ENCODE measurements at regions not wholly inside any gene's neighbourhood (a gene's known extent, or its start where the extent isn't known, plus 50 kb on each side); places are given as distances from the start of the nearest gene placed in this dataset.
A peak's percentile ranks its signal among the peaks of the same experiment; 100 is the strongest.

DNA sequence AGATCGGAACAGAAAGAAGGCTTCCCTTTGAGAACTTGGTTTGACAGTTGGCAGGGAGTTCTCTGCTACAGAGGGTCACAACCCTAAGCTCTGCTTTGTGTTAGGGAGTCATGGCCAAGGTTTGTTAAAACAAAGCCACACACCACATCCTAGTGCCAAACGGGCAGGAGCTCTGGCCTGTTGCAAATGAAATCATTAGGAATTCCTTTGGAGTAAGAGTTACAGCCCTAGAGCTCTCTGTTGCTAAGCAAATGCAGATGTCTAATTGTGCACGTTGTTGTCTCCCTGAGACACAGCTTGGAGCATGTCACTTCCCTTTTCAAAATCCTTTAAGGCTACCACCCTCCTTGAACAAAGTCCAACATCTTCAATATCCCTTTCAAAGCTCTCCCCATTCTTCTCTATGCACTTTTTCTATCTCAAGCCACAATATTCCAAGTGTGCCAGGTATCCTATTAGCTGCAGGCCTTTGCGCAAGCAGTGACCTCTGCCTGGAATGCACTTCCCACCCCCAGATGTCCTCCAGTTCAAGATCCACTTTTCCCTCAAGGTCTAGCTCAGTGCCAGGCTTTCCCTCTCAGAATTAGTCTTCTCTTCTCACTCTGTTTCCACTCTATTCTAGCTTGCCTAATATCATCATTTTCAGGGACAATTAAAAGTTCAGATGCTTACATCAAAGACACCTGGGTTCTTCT, 253.7 kb upstream of the POU2AF2 start:
- no peak overlapping the region for H3K27ac ChIP-seq (ENCODE audit: low read depth, low read length)
- no peaks in the 10 kb centered on the region for H3K27me3 ChIP-seq (ENCODE audit: control insufficient read depth, insufficient read depth, low read length)
- no peaks in the 10 kb centered on the region for H3K9me3 ChIP-seq (ENCODE audit: control insufficient read depth, insufficient read depth, low read length)
- DNase-seq (ENCODE audit: low read depth, low spot score) = no peak
- CTCF ChIA-PET = no interaction called here
- TF ChIP-seq, protein P1, sequence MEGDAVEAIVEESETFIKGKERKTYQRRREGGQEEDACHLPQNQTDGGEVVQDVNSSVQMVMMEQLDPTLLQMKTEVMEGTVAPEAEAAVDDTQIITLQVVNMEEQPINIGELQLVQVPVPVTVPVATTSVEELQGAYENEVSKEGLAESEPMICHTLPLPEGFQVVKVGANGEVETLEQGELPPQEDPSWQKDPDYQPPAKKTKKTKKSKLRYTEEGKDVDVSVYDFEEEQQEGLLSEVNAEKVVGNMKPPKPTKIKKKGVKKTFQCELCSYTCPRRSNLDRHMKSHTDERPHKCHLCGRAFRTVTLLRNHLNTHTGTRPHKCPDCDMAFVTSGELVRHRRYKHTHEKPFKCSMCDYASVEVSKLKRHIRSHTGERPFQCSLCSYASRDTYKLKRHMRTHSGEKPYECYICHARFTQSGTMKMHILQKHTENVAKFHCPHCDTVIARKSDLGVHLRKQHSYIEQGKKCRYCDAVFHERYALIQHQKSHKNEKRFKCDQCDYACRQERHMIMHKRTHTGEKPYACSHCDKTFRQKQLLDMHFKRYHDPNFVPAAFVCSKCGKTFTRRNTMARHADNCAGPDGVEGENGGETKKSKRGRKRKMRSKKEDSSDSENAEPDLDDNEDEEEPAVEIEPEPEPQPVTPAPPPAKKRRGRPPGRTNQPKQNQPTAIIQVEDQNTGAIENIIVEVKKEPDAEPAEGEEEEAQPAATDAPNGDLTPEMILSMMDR (IDR thresholded peaks at IDR 0.05; ENCODE audit: low read depth, low read length) = no peak
- no peak overlapping the region for H3K4me3 ChIP-seq (ENCODE audit: low read depth, low read length)
- POLR2A ChIA-PET = interaction anchor here (1.6 kb wide), 1 partner anchor 19 kb away, joined by 5 read pairs; no protein-coding TSS in a partner anchor

DNA sequence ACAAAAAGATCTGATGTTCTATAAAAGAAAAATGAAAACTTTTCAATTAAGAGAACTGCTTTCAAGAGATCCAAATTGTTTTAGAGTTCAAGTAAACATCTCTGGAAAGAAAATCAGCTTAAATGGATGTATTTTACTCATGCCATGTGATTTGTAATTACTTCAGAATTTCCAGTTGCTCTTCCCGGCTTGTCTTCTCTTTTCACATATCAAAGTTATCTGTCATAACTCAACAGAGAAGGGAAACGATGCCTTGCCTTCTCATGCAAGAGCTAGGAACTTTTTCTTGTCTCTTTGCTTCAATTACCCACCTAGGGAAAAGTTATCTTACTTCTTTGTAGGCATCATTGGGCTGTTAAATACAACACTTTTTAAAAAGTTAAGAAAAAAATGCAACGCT, 255.2 kb upstream of the POU2AF2 start:
- Histone ChIP-seq H3K4me3 (ENCODE audit: low read depth, low read length) (no peak overlapping the region), H3K27ac (ENCODE audit: low read depth, low read length) (no peak overlapping the region), H3K27me3 (ENCODE audit: control insufficient read depth, insufficient read depth, low read length) (no peaks in the 10 kb centered on the region), H3K9me3 (ENCODE audit: control insufficient read depth, insufficient read depth, low read length) (no peaks in the 10 kb centered on the region)
- TF ChIP-seq, protein P1 (IDR thresholded peaks at IDR 0.05; ENCODE audit: low read depth, low read length) = no peak
- DNase-seq (ENCODE audit: low read depth, low spot score) = no peak
- CTCF ChIA-PET = interaction anchor here (0.6 to 1.9 kb wide), 2 partner anchors 239 to 460 kb away, joined by 3 to 6 read pairs; no protein-coding TSS in a partner anchor
- POLR2A ChIA-PET = interaction anchor here (0.6 to 1.5 kb wide), 3 partner anchors 16 to 27 kb away, joined by 3 to 4 read pairs (median 3); no protein-coding TSS in a partner anchor

GRCh38 chr11:110989428-110990133, 255.9 kb upstream of the POU2AF2 start:
- DNase-seq (ENCODE audit: low read depth, low spot score) = peak; percentile 80
- Histone ChIP-seq H3K27ac (ENCODE audit: low read depth, low read length) (no peak overlapping the region), H3K4me3 (ENCODE audit: low read depth, low read length) (no peak overlapping the region), H3K9me3 (ENCODE audit: control insufficient read depth, insufficient read depth, low read length) (no peaks in the 10 kb centered on the region), H3K27me3 (ENCODE audit: control insufficient read depth, insufficient read depth, low read length) (no peaks in the 10 kb centered on the region)
- CTCF ChIA-PET = interaction anchor here (1.9 kb wide), 1 partner anchor 240 kb away, joined by 6 read pairs; no protein-coding TSS in a partner anchor
- POLR2A ChIA-PET = interaction anchor here (1.2 to 1.5 kb wide), 2 partner anchors 17 to 26 kb away, joined by 3 to 4 read pairs; no protein-coding TSS in a partner anchor
- TF ChIP-seq, protein P1 (IDR thresholded peaks at IDR 0.05; ENCODE audit: low read depth, low read length) = no peak

DNA sequence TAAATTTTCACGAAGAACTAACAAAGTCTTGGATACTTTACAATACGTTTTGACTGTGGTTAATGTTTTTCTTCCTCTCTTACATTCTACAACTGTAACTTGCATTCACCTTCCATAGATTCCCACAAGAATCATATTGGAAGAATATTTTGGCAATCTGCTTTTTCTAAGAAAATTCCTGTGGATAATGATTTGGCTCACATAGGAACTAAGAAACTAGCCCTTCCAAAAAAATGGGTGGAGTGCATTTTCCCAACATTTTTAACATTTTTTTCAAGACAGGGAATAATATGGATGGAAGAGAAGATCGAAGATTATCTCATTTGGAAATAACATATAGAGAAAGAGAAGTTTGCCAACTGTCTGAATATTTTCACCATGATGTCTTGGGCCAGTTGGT, 256.9 kb upstream of the POU2AF2 start:
- DNase-seq (ENCODE audit: low read depth, low spot score) = no peak
- ChIA-PET CTCF (no interaction called here), POLR2A (no interaction called here)
- no peaks in the 10 kb centered on the region for H3K9me3 ChIP-seq (ENCODE audit: control insufficient read depth, insufficient read depth, low read length)
- TF ChIP-seq, protein P1 (IDR thresholded peaks at IDR 0.05; ENCODE audit: low read depth, low read length) = no peak
- H3K27ac ChIP-seq (ENCODE audit: low read depth, low read length) = no peak overlapping the region
- no peak overlapping the region for H3K4me3 ChIP-seq (ENCODE audit: low read depth, low read length)
- H3K27me3 ChIP-seq (ENCODE audit: control insufficient read depth, insufficient read depth, low read length) = no peaks in the 10 kb centered on the region

- no peak for DNase-seq (ENCODE audit: low read depth, low spot score)
- Histone ChIP-seq H3K27me3 (ENCODE audit: control insufficient read depth, insufficient read depth, low read length) (no peaks in the 10 kb centered on the region), H3K27ac (ENCODE audit: low read depth, low read length) (no peak overlapping the region), H3K9me3 (ENCODE audit: control insufficient read depth, insufficient read depth, low read length) (no peaks in the 10 kb centered on the region), H3K4me3 (ENCODE audit: low read depth, low read length) (no peak overlapping the region)
- POLR2A ChIA-PET = no interaction called here
- CTCF ChIA-PET = no interaction called here
- TF ChIP-seq, protein P1 (IDR thresholded peaks at IDR 0.05; ENCODE audit: low read depth, low read length) = no peak
Measured at GRCh38 chr11:110986016-110986415, 259.5 kb upstream of the POU2AF2 start.
